Calu3 (cell line): ENCODE measurements at regions not wholly inside any gene's neighbourhood (a gene's known extent, or its start where the extent isn't known, plus 50 kb on each side); places are given as distances from the start of the nearest gene placed in this dataset.
"Not testable (repeated sequence)": the region's sequence is repeated elsewhere in the genome, so short reads cannot be mapped to it uniquely, and the experiment has no call there.

Experiments
- BruUV-seq: library from RNA; stranded (reverse); fragments of 400-500 nt; replicated peaks from 2 replicates; lab custom pipeline; 2021; lab: Mats Ljungman, UMichigan
- CTCF ChIA-PET: fragments of 300-600 bp; sonication (Branson Sonifier 250); formaldehyde crosslinking; loops from one replicate; lab custom pipeline; 2022; ENCODE audit warnings: antibody characterized with exemption; lab: Charles Lee
- DNase-seq: peaks from one replicate; pipeline ENCODE4 v3.0.0; 2022
- H3K27ac Mint-ChIP-seq: one replicate; pipeline ENCODE4 v1.8.0; 2022; ENCODE audit warnings: mixed read lengths; ENCODE audit not compliant: unreplicated experiment
- H3K27me3 Mint-ChIP-seq: one replicate; pipeline ENCODE4 v1.8.0; 2022; ENCODE audit warnings: mixed read lengths; ENCODE audit not compliant: unreplicated experiment
- H3K36me3 Mint-ChIP-seq: one replicate; pipeline ENCODE4 v1.8.0; 2022; ENCODE audit warnings: mild to moderate bottlenecking, moderate library complexity, mixed read lengths; ENCODE audit not compliant: insufficient read depth, unreplicated experiment
- H3K4me1 Mint-ChIP-seq: one replicate; pipeline ENCODE4 v1.8.0; 2022; ENCODE audit warnings: mild to moderate bottlenecking, low read depth, mixed read lengths; ENCODE audit not compliant: unreplicated experiment
- H3K4me3 Mint-ChIP-seq: one replicate; pipeline ENCODE4 v1.8.0; 2022; ENCODE audit warnings: mild to moderate bottlenecking, low read depth, moderate library complexity, mixed read lengths; ENCODE audit not compliant: unreplicated experiment
- H3K9me3 Mint-ChIP-seq: one replicate; pipeline ENCODE4 v1.8.0; 2022; ENCODE audit warnings: low read depth, mixed read lengths; ENCODE audit not compliant: unreplicated experiment
- intact Hi-C: fragments of 100-400 bp; cut with micrococcal nuclease; formaldehyde crosslinking; loops from one replicate; pipeline ENCODE4 v1.10.0; 2022; ENCODE audit not compliant: unreplicated experiment
- TF ChIP-seq, protein P1 (sequence below): fragments of 200-600 bp; IDR thresholded peaks from one replicate; pipeline ENCODE4 v1.8.0; 2022; ENCODE audit warnings: antibody characterized with exemption; ENCODE audit not compliant: unreplicated experiment

DNA sequence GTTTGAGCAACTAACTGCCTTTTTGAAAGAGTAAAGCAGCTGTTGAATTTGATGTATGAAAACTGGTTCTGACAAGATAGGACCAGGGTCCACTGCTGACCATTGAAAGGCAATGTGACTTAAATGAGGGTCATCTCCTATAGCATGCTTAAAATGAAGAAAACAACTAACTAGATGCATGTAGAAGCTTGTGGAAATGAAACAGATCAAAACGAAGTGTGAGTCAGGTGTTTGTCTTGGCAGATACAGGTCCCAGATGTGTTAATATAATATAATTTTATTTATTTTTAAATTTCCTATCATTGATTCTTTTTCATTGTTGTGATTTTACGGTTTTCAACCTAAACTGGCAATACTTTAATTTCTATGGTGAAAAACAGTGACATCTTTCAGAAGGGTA, 83.6 kb downstream of the ATOH1 start:
- CTCF ChIA-PET = no interaction called here
- no peak for DNase-seq
- H3K4me3 Mint-ChIP-seq = no peak overlapping the region

DNA sequence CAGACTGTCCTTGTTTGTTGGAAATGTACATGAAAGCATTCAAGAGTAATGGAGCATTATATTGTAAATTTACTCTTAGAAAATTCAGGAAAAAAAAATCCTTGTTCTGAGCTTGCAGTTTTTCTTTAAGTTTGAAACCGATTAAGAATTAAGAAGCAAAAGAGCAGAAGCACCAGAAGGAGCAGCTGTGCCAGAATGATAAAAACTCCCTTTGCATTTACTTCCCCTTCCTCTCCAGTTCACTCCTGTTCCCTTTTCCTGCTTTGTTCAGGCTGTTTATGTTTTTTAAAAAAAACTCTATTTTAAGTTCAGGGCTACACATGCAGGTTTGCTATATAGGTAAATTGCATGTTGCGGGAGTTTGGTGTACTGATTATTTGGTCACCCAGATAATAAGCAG, 90.3 kb downstream of the ATOH1 start:
- Mint-ChIP-seq H3K27ac (no peak overlapping the region), H3K36me3 (no peaks in the 10 kb centered on the region), H3K9me3 (no peaks in the 10 kb centered on the region), H3K4me1 (no peaks in the 10 kb centered on the region), H3K4me3 (no peak overlapping the region), H3K27me3 (no peaks in the 10 kb centered on the region)
- CTCF ChIA-PET = no interaction called here
- DNase-seq = no peak
- no TSS peak for BruUV-seq
- TF ChIP-seq, protein P1, sequence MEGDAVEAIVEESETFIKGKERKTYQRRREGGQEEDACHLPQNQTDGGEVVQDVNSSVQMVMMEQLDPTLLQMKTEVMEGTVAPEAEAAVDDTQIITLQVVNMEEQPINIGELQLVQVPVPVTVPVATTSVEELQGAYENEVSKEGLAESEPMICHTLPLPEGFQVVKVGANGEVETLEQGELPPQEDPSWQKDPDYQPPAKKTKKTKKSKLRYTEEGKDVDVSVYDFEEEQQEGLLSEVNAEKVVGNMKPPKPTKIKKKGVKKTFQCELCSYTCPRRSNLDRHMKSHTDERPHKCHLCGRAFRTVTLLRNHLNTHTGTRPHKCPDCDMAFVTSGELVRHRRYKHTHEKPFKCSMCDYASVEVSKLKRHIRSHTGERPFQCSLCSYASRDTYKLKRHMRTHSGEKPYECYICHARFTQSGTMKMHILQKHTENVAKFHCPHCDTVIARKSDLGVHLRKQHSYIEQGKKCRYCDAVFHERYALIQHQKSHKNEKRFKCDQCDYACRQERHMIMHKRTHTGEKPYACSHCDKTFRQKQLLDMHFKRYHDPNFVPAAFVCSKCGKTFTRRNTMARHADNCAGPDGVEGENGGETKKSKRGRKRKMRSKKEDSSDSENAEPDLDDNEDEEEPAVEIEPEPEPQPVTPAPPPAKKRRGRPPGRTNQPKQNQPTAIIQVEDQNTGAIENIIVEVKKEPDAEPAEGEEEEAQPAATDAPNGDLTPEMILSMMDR = no peak
- intact Hi-C loops = no loop called here

More for the DNA sequence above, 83.6 kb downstream of the ATOH1 start:
- BruUV-seq = no TSS peak
- H3K9me3 Mint-ChIP-seq = no peaks in the 10 kb centered on the region
- H3K27me3 Mint-ChIP-seq = no peaks in the 10 kb centered on the region
- TF ChIP-seq, protein P1 = no peak
- intact Hi-C loops = no loop called here
- no peak overlapping the region for H3K27ac Mint-ChIP-seq
- H3K4me1 Mint-ChIP-seq = no peaks in the 10 kb centered on the region
- H3K36me3 Mint-ChIP-seq = no peaks in the 10 kb centered on the region

DNA sequence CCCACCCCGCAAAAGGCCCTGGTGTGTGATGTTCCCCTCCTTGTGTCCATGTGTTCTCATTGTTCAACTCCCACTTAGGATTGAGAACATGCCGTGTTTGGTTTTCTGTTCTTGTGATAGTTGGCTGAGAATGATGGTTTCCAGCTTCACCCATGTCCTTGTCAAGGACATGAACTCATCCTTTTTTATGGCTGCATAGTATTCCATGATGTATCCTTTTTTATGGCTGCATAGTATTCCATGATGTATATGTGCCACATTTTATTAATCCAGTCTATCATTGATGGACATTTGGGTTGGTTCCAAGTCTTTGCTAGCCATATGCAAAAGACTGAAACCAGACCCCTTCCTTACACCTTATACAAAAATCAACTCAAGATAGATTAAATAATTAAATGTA, 95.0 kb downstream of the ATOH1 start:
- H3K27ac Mint-ChIP-seq, DNase-seq, H3K4me3 Mint-ChIP-seq, intact Hi-C loops, BruUV-seq, H3K4me1 Mint-ChIP-seq, H3K27me3 Mint-ChIP-seq, H3K9me3 Mint-ChIP-seq, H3K36me3 Mint-ChIP-seq, CTCF ChIA-PET: not testable (repeated sequence)

DNA sequence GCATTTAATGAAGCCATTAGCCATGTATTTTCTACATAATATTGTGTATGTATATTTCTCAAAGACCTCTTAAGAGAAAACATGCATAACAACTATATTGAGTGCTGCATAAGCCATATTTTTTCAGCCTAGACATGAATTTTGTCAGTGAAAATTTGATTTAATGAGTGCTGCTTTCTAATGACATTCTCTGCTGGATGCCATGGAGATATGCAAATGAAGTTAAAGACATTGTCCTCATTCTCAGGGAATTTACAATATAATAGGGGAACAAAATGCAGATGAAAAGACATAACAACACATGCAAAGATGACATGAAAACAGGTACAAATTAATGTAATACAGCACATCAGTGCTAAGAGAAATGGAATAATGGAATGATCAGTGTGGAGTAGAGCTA, 118.7 kb downstream of the ATOH1 start:
- Mint-ChIP-seq H3K27ac (no peak overlapping the region), H3K4me1 (no peaks in the 10 kb centered on the region), H3K4me3 (no peak overlapping the region), H3K36me3 (no peaks in the 10 kb centered on the region), H3K9me3 (no peaks in the 10 kb centered on the region), H3K27me3 (no peaks in the 10 kb centered on the region)
- DNase-seq = no peak
- BruUV-seq = no TSS peak
- intact Hi-C loops = no loop called here
- TF ChIP-seq, protein P1 = no peak
- CTCF ChIA-PET = no interaction called here

DNA sequence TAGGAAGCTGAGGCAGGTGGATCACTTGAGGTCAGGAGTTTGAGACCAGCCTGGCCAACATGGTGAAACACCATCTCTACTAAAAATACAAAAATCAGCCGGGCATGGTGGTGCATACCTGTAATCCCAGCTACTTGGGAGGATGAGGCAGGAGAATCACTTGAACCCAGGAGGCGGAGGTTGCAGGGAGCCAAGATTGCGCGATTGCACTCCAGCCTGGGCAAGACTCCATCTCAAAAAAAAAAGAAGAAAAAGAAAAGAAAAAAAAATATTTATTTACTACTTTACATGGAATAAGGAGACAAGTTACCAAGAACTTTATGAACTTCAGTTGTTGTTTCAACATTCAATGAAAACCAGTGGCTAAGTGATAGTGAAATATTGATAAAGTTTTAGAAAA, 121.7 kb downstream of the ATOH1 start:
- CTCF ChIA-PET, intact Hi-C loops, H3K4me1 Mint-ChIP-seq, DNase-seq, BruUV-seq, H3K27ac Mint-ChIP-seq, H3K4me3 Mint-ChIP-seq, H3K9me3 Mint-ChIP-seq, H3K36me3 Mint-ChIP-seq, H3K27me3 Mint-ChIP-seq: not testable (repeated sequence)
